Right kidney (tissue), 1 donor: ENCODE measurements at regions not wholly inside any gene's neighbourhood (a gene's known extent, or its start where the extent isn't known, plus 50 kb on each side); places are given as distances from the start of the nearest gene placed in this dataset.
A peak's percentile ranks its signal among the peaks of the same experiment; 100 is the strongest.
"Not testable (repeated sequence)": the region's sequence is repeated elsewhere in the genome, so short reads cannot be mapped to it uniquely, and the experiment has no call there.

Source experiments
- DNase-seq: peaks from one replicate; pipeline ENCODE4 v3.0.0-alpha.2; 2016

- DNase-seq: peak; percentile 42
Observed at GRCh38 chr6:1445650-1446330, 56.4 kb downstream of the FOXF2 start.

- DNase-seq: no peak
Observed at GRCh38 chr6:1449896-1450295, 60.5 kb downstream of the FOXF2 start.

DNA sequence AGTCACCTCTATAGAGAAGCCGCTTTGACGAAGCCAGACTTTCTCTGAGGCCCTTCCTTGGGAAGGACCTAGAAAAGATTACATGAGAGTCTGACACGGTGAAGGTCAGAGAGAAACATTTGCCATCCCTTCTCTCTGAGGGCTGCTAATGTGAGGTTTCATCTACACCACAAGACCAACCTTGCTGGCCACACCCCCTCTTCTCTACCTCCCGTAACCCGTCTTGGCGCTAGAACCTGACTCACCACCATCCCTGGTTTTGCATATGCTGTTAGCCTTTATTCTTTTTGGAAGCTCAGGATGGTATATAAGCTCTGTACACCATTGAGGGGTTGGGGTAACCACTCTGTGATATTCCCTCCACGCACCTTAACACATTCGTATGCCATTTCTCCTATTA is 63.6 kb downstream of the FOXF2 start:
- DNase-seq: no peak

DNA sequence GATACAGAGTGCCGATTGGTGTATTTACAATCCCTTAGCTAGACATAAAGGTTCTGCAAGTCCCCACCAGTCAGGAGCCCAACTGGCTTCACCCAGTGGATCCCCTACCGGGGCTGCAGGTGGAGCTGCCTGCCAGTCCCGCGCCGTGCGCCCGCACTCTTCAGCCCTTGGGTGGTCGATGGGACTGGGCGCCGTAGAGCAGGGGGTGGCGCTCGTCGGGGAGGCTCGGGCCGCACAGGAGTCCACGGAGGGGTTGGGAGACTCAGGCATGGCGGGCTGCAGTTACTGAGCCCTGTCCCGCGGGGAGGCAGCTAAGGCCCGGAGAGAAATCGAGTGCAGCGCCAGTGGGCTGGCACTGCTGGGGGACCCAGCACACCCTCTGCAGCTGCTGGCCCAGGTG is 67.4 kb downstream of the FOXF2 start:
- DNase-seq: not testable (repeated sequence)

DNA sequence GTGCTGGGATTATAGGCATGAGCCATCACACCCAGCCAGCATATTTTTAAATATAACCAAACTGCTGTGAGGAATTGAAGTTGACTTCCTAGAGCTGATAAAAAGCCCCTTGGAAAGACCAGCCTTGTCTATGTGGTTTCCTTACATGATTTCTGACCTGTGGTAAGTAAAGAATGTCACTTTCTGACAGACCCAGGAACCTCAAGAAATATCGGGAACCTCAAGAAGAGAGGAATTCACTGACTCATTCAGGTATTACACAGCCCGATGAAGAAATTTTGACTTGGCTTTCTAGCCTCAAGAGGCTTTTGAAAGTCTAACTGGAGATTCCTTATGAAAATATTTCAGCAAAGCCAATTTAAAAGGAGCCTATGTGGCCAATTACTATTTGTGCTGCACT is 71.8 kb downstream of the FOXF2 start:
- no peak for DNase-seq

DNA sequence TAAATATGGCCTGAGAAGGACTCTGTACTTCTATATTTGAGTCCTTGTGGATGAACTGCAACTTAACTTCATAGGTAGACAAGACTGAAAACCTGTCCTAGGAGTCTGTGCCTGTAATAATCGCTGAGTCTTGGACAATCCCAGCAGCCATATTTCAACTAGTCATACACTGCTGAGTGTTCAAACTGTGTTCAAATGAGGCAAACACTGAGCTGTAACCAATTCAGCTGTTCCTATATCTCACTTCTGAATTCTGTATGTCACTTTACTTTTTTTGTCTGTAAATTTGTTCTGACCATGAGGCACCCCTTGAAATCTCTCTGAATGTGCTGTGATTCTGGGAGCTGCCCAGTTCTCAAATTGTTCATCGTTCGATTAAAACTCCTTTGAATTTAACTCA is 72.4 kb downstream of the FOXF2 start:
- no peak for DNase-seq

- DNase-seq: no peak
Observed at GRCh38 chr6:1463275-1463674, 73.9 kb downstream of the FOXF2 start.

DNA sequence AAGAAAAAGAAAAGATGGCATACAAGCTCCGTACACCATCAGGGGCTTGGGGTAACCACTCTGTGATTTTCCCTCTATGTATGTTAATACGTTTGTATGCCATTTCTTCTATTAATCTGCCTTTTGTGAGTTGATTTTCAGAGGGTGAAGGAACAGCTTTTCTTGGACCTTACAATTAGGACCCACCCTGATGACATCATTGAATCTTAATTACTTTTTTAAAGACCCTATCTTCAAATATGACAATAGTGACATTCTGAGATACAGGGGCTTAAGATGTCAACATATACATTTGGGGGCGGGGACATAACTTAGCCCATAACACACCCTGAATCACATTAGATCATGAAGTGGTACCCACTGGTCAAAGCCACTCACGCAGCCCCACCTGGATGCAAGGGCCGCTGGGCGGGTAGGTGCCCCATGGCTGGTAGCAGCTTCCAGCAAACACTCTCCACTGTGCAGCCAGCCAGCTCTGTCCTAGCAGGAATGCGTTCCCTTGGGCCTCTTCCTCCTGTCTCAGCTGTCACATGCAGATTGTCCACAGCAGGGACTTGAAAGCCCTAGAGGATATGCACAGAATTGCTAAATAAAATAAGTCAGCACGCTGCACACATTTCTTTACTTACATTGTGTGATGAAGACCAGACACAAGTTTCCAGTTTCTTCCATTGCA is 74.5 kb downstream of the FOXF2 start:
- DNase-seq: no peak

GRCh38 chr6:1464781-1465370 is 75.5 kb downstream of the FOXF2 start:
- DNase-seq: no peak

DNA sequence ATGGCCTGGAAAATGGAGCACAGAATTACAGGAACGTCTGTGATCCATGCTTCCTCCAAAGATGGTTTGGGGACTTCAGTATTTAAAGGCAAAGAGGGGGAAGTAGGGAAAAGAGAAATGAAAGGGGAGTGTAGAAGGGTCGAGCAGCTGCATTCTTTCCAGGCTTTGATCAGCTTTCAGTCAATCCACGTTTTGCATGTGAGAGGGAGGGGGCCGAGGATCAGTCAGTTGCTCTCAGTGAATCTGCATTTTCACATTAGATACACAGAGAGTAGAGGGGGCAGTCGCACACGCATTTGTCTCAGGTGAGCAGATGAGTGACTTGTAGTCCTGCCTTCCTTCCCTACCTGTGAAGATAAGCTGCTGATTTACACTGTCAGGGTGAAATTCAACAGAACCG is 78.8 kb downstream of the FOXF2 start:
- DNase-seq: no peak

DNA sequence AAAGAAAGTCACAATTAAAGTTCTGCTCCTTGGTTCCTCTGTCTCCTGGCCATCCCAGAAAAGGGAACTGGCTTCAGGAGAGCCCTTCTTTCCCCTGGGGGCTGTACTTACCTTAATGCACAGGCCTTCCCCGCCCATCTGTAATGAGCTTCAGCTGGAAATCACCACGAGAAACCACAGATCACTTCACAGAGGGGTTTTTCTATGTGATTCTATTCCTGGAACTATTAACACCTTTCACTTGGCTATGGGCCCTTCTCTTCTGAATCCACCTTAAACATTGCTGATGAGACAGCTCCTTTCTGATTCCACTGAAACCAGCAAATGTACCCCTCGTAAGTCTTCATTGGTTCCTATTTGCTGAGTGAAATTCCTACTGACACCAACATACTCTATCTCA is 80.7 kb downstream of the FOXF2 start:
- no peak for DNase-seq

DNA sequence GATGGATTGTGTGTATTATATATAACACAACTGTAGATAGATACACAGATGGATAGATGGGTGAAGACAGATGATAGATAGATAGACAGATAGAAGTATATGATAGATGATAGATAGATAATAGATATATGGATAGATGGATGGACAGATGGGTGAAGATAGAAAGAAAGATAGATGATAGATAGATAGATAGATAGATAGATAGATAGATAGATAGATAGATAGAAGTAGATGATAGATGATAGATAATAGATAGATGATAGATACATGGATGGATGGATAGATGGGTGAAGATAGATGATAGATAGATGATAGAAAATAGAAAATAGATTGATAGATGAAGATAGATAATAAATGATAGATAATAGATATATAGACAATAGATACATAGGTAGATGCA is 83.3 kb downstream of the FOXF2 start:
- DNase-seq: no peak

GRCh38 chr6:1473166-1473565 is 83.8 kb downstream of the FOXF2 start:
- no peak for DNase-seq

DNA sequence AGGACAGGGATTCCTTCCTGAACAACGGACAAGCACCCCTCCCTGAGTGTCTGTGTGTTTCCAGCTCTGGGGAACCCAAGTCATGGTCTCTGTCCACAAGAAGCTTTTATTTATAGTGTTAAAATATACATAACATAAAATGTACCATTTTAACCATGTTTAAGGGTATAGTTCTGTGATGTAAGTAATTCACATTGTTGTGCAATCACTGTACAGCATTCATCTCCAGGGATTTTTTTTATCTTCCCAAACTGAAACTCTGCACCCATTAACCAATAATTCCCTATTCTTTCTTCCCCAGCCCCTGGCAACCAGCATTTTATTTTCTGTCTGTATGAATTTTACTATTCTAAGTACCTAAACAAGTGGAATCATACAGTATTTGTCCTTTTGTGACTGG is 84.2 kb downstream of the FOXF2 start:
- no peak for DNase-seq

DNA sequence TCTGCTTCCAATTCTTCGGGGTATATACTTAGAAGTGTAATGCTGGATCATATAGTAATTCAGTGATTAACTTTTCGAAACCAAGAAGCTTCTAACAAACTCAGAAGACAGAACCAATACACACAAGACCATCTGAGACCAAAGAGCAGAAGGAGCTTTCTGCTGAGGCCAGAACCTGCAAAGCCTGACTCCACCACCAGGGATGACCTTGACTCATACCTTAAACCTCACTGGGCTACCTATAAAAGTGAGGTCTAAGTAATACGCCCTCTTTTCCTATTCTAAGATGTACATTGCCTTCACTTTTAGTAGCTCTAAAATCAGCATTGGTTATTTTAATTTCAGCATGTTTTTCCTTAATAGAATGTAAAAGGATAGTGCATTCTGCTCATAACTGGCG is 84.8 kb downstream of the FOXF2 start:
- no peak for DNase-seq

GRCh38 chr6:1475174-1475573 is 85.8 kb downstream of the FOXF2 start:
- no peak for DNase-seq

DNA sequence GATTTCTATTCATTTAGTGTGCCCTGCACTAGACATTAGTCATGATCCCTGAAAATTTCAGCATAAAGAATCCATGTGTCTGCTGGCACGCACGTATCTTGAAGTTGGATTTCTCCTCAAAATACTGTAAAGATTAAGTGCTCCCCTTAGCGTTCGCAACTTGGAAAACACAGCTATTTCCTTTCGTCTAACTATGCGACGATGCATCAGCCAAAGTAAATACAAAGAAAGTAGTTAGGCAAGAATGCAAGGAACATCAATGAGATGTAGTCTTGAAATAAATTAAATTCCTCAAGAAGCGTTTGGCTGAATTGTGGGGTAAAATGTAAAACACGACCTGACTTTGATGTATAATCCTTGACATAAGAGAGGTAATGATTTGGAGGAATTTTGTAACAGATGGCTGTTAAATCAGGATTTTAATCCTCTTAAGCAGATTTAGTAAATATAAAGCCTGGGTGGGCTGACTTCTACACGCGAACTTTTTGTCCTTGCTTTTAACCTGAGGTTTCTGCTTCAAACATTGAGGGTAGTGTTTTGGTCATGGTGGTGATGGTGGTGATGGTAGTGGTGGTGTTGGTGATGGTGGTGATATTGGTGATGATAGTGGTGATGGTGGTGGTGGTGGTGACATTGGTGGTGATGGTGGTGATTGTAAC is 88.2 kb downstream of the FOXF2 start:
- no peak for DNase-seq

- not testable (repeated sequence) for DNase-seq
Observed at GRCh38 chr6:1478163-1478826, 88.9 kb downstream of the FOXF2 start.

GRCh38 chr6:1479095-1479494 is 89.7 kb downstream of the FOXF2 start:
- DNase-seq: no peak

- DNase-seq: no peak
Observed at GRCh38 chr6:1479601-1480221, 90.3 kb downstream of the FOXF2 start.

DNA sequence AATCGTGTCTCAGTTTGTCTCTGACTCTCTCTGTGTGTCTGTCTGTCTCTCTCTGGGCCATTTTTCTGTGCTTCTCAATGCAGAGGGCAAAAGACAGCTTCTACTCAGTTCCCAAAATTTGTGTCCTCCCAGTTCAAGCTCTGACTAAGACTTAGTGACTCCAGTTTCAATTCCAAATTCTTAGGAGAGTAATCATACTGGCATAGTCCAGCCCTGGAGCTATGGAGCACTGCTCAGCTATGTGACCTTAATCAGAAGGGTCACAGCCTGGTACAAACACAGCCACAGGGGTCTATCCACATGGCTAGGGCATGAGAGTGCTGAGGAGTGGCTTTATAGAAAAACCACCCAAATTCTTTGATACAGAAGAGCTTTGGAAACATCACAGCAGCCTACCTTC is 91.9 kb downstream of the FOXF2 start:
- DNase-seq: no peak

DNA sequence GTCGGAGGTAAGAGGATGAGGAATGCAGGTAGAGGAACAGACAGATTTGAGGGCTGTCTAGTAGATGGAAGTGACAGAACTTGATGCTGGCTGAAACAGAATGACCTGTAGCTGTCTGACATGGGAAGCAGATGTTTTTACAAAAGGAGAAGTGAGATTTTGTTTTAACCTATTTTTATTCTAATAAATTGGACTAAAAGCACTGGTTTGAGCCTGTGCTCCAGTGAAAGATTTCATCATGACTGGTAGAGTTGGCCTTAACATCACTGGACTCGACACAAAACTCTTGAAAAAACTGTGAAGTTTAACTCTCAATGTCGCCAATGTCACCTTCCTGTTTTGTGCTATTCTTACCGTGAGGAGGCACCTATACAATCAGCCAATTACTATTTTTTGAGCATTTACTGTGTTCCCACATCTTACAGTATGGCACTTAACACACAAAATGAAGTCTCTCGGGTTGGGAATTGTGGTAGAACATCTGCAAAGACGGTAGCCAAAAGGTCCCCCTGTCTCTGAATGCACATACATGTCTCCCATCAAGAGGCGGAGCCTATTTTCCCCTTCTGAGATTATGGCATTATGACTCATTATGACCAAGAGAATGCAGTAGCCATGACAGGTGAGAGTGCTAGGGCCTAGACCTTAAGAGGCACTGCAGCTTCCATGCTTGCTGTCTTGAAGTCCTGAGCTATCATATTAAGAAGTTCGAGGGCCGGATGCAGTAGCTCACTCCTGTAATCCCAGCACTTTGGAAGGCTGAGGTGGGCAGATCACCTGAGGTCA is 93.2 kb downstream of the FOXF2 start:
- no peak for DNase-seq
